ENCODE measurements at regions not wholly inside any gene's neighbourhood (a gene's known extent, or its start where the extent isn't known, plus 50 kb on each side); places are given as distances from the start of the nearest gene placed in this dataset.

DNA sequence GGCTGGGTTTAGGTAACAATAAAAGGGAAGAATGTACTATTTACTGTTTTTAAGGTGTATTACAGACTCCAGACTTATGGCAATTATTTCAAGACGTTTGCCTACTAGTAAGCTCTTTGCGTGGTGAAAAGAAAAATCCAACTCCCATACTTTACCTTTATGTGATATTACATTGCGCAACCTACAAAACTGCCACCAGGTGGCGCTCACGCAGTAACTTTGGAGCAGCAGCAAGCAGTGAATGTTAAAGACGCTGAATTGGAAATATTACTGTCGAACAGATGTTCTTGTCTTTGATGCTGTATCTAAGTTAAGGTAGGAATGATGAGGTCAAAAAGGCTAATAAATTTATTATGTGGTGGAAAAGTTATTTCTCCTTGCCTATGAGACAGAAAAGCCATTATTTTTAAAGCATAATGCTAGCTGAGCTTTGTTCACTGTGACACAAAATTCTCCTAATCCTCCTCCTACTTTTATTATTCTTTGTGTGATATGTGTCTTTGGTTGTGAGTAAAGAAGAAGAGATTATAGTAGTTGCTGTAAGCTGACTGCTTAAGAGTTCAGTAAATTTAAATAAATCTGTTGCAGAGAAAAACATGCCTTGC lies 1099.8 kb upstream of the TENM3 start:
- ATAC-seq (peak; percentile 72), DNase-seq (peak; percentile 54 to 87 (median 78))
- H3K27me3 ChIP-seq, result peaks cover 0 to 4% of the 10 kb centered on the region in 2 donors
- no peak overlapping the region for H3K4me3 ChIP-seq
- H3K9me3 ChIP-seq, result no peaks in the 10 kb centered on the region
- H3K4me1 ChIP-seq, result no peaks in the 10 kb centered on the region
- TF ChIP-seq, protein P1, sequence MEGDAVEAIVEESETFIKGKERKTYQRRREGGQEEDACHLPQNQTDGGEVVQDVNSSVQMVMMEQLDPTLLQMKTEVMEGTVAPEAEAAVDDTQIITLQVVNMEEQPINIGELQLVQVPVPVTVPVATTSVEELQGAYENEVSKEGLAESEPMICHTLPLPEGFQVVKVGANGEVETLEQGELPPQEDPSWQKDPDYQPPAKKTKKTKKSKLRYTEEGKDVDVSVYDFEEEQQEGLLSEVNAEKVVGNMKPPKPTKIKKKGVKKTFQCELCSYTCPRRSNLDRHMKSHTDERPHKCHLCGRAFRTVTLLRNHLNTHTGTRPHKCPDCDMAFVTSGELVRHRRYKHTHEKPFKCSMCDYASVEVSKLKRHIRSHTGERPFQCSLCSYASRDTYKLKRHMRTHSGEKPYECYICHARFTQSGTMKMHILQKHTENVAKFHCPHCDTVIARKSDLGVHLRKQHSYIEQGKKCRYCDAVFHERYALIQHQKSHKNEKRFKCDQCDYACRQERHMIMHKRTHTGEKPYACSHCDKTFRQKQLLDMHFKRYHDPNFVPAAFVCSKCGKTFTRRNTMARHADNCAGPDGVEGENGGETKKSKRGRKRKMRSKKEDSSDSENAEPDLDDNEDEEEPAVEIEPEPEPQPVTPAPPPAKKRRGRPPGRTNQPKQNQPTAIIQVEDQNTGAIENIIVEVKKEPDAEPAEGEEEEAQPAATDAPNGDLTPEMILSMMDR (IDR thresholded peaks at IDR 0.05), result peak; percentile 72 to 89
- intact Hi-C loops (cut with DNase I), result loop anchor here in 1 of 2 donors (10.0 kb wide), 1 partner anchor 391 kb away; no protein-coding TSS in a partner anchor
- no peaks in the 10 kb centered on the region for H3K36me3 ChIP-seq
- no peak overlapping the region for H3K27ac ChIP-seq

DNA sequence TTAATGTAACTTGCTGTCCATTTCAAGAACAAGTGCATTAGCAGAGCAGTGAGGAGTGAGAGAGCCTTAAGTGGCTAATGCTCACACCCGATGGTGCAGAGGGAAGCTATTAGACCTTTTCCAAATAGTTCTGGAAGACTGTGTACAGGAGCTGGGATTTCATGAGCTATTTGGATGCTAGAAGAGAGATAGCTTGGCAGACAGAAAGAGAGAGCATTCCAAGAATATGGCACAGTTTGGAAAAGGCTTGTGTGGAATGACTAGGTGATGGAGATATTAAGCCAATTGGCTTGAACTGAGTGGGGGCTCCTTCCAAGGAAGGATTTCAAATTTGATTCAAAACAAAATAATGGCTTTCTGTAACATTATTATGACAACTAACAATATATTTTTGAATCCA lies 1097.2 kb upstream of the TENM3 start:
- no peak overlapping the region for H3K4me3 ChIP-seq
- TF ChIP-seq, protein P1 (IDR thresholded peaks at IDR 0.05), result no peak
- no peaks in the 10 kb centered on the region for H3K36me3 ChIP-seq
- no peak for DNase-seq
- intact Hi-C loops (cut with DNase I), result loop anchor here in 1 of 2 donors (10.0 kb wide), 1 partner anchor 389 kb away; no protein-coding TSS in a partner anchor
- H3K9me3 ChIP-seq, result no peaks in the 10 kb centered on the region
- peaks cover 0 to 4% of the 10 kb centered on the region in 2 donors for H3K27me3 ChIP-seq
- H3K4me1 ChIP-seq, result no peaks in the 10 kb centered on the region
- ATAC-seq, result no peak
- H3K27ac ChIP-seq, result no peak overlapping the region

- ATAC-seq (no peak), DNase-seq (no peak)
- Histone ChIP-seq H3K9me3 (no peaks in the 10 kb centered on the region), H3K4me3 (no peak overlapping the region), H3K4me1 (no peaks in the 10 kb centered on the region), H3K36me3 (no peaks in the 10 kb centered on the region), H3K27ac (no peak overlapping the region), H3K27me3 (peaks cover 0 to 4% of the 10 kb centered on the region in 2 donors)
- TF ChIP-seq, protein P1 (IDR thresholded peaks at IDR 0.05), result no peak
- intact Hi-C loops (cut with DNase I), result loop anchor here in 1 of 2 donors (10.0 kb wide), 1 partner anchor 387 kb away; no protein-coding TSS in a partner anchor
Observed at GRCh38 chr4:181147416-181147951, 1095.7 kb upstream of the TENM3 start.

DNA sequence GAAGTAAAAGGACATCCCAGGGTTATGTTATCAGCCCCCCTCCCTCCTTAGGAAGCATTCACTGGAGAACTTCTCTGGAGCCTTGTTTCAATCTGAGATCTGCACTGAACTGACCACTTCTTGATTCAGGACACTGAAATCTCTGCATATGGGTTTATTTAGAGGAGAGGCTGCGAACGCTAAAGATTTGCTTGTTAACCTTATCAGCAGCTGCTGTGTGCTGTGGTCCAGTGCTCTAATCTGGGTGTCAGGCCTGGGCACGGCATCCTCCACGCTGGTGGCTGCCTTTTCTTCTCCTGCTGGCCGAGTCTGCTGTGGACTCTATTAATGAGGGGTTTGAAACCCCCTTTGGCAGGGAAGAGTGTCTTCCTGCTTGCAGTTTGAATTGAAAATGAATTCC lies 1094.7 kb upstream of the TENM3 start:
- Histone ChIP-seq H3K27ac (no peak overlapping the region), H3K36me3 (no peaks in the 10 kb centered on the region), H3K4me3 (no peak overlapping the region), H3K27me3 (peaks cover 0 to 3% of the 10 kb centered on the region in 2 donors), H3K4me1 (no peaks in the 10 kb centered on the region), H3K9me3 (no peaks in the 10 kb centered on the region)
- TF ChIP-seq, protein P1 (IDR thresholded peaks at IDR 0.05), result no peak
- DNase-seq, result no peak
- no peak for ATAC-seq
- intact Hi-C loops (cut with DNase I), result loop anchor here in 1 of 2 donors (10.0 kb wide), 1 partner anchor 386 kb away; no protein-coding TSS in a partner anchor

DNA sequence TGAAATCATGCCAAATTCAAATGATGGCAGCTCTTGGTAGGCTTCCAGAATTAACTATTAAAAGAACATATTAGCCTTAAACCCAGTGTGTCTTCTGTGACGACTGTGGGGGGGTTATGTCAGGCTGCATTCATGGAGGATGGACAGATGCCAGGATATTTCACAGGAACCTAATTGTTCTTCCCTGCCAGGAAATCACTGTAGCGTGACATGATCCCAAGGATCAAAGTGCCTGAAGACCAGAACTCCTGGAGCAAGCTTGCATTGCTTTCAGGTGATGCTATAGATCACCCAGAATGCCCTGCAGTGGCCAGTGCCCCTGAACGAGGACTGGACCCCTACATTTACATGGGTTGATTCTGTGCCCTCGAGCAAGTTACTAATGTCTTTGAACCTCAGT lies 1093.0 kb upstream of the TENM3 start:
- TF ChIP-seq, protein P1 (IDR thresholded peaks at IDR 0.05), result no peak
- Histone ChIP-seq H3K4me3 (no peak overlapping the region), H3K36me3 (no peaks in the 10 kb centered on the region), H3K4me1 (no peaks in the 10 kb centered on the region), H3K27ac (no peak overlapping the region), H3K27me3 (no peaks in the 10 kb centered on the region), H3K9me3 (no peaks in the 10 kb centered on the region)
- intact Hi-C loops (cut with DNase I), result no loop called here
- DNase-seq, result no peak
- no peak for ATAC-seq
